HG03342 (cell line): ENCODE measurements at regions not wholly inside any gene's neighbourhood (a gene's known extent, or its start where the extent isn't known, plus 50 kb on each side); places are given as distances from the start of the nearest gene placed in this dataset.
"Not testable (repeated sequence)": the region's sequence is repeated elsewhere in the genome, so short reads cannot be mapped to it uniquely, and the experiment has no call there.

Source experiments
- ATAC-seq: cut with Tn5 transposase; IDR thresholded peaks from one replicate; pipeline ENCODE4 v1.9.1; 2021; ENCODE audit warnings: mild to moderate bottlenecking, moderate library complexity; ENCODE audit not compliant: unreplicated experiment

DNA sequence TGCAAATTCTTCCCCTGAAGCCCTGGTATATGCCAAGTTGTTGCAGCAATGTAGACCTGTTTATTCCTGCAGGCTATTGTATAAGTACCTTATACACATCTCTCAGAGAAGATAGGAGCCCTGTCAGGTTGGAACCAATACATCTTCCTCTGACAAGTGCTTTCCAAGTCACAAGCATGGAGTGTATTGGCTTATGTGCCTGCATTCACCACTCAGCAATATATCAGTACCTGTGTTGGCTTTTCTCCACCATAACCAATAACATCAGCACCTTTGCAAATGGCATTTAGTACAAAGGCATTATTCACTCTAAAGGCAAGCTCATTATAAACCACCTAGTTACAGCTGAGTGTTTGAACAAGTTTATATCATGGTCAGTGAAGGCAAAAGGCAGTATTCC is 611.7 kb upstream of the CNTN5 start:
- no peak for ATAC-seq

GRCh38 chr11:98411777-98412176 is 609.0 kb upstream of the CNTN5 start:
- ATAC-seq = no peak

DNA sequence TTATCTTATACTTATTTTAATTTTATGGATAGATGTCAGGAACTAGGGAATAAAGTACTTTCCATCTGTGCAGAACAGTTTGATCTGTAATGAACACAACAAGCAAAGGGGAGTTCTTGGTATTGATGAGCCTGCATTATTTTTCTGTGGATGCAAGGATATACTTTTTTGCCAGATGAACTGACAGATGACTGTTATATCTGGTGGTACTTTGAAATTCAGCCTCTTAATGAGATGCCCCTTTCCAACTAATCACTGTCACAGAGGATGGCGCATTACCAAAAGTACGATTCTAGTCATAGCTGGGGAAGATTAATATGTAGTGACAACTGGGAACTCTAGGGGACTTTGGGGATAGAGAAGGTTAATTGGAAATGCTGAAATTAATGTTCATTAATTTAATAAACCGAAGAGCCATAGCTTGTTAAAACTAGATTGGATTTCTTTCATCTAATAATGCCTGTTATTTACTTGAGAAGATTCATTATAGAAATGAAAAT is 603.4 kb upstream of the CNTN5 start:
- ATAC-seq = no peak

DNA sequence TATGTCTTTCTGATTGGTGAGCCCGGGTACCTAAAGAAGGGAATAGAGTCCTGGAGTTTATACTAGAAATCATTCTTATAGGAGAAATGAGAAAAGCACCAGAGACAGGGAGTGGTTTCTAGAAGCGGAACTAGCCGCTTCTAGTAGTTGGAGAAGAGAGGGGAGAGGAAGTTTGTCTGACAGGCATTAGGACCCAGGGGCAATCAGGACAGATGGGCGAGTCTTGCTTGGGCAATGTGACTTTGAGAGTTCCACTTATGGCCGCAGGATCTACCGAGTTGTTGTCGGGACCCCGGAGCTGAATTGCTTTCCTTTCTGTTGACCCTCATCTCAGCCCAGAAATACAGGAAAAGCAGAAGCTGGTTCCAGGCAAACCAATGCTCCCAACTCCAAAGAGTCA is 596.8 kb upstream of the CNTN5 start:
- no peak for ATAC-seq

GRCh38 chr11:98424773-98425172 is 596.0 kb upstream of the CNTN5 start:
- ATAC-seq = not testable (repeated sequence)

DNA sequence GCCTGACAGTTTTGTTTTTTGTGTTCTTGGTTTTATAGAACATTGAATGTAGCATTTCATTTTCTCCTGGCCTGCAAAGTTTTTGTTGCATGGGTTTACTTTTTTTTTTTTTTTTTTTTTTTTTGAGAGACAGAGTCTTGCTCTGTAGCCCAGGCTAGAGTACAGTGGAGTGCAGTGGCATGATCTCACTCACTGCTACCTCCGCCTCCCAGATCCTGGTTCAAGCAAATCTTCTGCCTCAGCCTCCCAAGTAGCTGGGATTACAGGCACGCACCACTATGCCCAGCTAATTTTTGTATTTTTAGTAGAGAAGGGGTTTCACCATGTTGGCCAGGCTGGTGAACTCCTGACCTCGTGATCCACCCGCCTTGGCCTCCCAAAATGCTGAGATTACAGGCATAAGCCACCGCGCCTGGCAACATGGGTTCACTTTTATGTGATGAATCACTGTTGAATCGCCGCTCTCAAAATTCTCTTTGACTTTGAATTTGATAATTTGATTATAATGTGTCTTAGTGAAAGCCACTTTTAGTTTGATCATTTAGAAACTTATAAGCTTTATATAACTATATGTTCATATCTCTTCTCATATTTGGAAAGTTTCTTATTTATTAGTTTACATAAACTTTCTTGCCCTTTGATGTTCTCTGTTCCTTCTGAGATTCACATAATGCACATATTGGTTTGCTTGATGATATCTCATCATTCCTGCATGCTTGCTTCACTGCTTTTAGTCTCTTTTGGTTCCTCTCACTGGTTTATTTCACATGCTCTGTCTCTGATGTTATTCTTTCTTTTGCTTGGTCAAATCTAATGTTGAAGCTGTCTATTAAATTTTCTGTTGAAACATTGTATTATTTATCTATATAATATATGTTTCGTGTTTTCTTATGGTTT is 589.0 kb upstream of the CNTN5 start:
- no peak for ATAC-seq

- ATAC-seq = no peak
Observed at GRCh38 chr11:98434296-98434695, 586.5 kb upstream of the CNTN5 start.

- ATAC-seq = no peak
Observed at GRCh38 chr11:98453378-98453777, 567.4 kb upstream of the CNTN5 start.

GRCh38 chr11:98455500-98456307 is 565.0 kb upstream of the CNTN5 start:
- ATAC-seq = no peak

- ATAC-seq = no peak
Observed at GRCh38 chr11:98456308-98456680, 564.5 kb upstream of the CNTN5 start.

- ATAC-seq = no peak
Observed at GRCh38 chr11:98495016-98495415, 525.7 kb upstream of the CNTN5 start.

- no peak for ATAC-seq
Observed at GRCh38 chr11:98495601-98496000, 525.1 kb upstream of the CNTN5 start.

- no peak for ATAC-seq
Observed at GRCh38 chr11:98507208-98507607, 513.5 kb upstream of the CNTN5 start.

GRCh38 chr11:98512938-98513337 is 507.8 kb upstream of the CNTN5 start:
- ATAC-seq = no peak

DNA sequence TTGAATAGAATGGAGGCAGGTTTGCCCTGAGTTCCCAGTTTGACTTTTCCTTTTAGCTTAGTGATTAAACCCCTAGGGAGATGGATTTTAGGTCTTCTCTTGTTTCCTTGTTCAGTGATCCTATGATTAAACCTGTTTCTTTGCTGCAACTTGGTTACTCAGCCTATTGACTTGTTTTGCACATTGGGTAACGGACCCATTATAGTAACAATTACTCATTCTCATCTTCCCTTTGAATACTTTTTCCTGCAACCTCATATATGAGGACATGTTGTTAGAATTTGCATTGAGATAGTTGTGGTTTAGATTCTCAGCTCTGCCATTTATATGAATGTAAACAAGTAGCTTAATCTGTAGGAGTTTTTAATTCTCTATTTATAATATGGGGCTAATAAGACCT is 489.2 kb upstream of the CNTN5 start:
- no peak for ATAC-seq

DNA sequence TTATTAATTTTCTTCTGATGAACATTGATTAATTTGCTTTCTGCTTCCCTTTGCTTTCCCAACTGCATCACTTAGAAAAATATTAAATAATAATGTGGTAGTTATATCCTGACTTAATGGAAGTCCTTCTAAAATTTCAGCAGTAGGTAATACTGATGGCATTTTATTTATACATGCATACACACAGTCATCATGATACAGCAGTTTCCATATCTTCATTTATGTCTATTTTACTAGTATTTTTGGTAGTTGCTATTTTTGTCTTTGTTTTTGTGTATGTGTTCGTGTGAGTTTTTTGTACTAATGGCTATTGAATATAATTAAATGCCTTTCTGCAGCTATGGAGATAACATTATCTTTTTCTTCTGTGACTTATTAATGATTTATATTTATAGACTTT is 484.7 kb upstream of the CNTN5 start:
- no peak for ATAC-seq

DNA sequence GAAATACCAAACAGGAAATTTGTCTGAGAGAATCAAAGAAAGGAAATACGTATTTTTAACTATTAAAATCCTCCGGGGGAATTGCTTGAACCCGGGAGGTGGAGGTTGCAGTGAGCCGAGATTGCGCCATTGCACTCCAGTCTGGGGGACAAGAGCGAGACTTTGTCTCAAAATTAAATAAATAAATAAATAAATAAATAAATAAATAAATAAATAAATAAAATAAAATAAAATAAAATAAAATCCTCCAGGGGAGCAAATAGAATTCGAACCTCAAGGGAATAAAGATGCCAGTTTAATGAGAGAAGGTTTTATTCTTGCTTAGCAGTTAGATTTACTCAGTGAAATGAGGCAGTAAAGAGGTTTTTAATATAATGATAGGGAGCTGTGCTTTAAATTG is 482.4 kb upstream of the CNTN5 start:
- not testable (repeated sequence) for ATAC-seq

DNA sequence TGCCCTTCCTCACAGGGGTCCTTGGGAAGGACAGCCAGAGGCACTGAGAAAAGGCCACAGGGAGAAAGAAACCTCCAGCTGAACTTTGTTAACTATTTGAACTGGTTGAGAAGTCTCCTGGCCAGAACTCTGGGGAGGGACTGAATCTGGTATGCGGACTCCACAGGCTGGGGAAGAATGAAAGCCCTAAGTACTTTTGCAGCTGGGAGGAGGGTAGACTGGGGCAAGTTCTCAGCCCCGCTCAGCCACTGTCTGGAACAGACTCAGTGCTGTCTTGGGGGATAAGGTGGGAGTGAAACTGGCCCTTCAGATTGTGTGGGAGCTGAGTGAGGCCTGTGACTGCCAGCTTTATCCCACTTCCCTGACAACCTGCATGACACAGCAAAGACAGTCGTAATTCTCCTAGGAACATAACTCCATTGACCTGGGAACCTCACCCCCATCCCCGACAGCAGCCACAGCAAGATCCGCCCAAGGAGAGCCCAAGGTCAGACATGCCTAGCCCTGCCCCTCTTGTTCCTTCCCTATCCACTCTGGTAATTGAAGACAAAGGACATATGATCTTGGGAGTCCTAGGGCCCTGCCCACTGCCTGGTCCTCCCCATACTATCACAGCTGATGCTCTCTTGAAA is 475.1 kb upstream of the CNTN5 start:
- no peak for ATAC-seq

- ATAC-seq = no peak
Observed at GRCh38 chr11:98549571-98549970, 471.2 kb upstream of the CNTN5 start.

- ATAC-seq = no peak
Observed at GRCh38 chr11:98559961-98560360, 460.8 kb upstream of the CNTN5 start.

- no peak for ATAC-seq
Observed at GRCh38 chr11:98561252-98561651, 459.5 kb upstream of the CNTN5 start.
